ENCODE measurements at regions not wholly inside any gene's neighbourhood (a gene's known extent, or its start where the extent isn't known, plus 50 kb on each side); places are given as distances from the start of the nearest gene placed in this dataset.

GRCh38 chr4:128725405-128726055 is 84.0 kb upstream of the JADE1 start:
- no peak overlapping the region for H2AK5ac ChIP-seq (ENCODE audit: low read depth, low read length)
- no peak overlapping the region for H2BK15ac ChIP-seq (ENCODE audit: low read length)
- no CpG with 5 or more reads among the region's 3 CpGs for WGBS, 2 donors (ENCODE audit: extremely low coverage in 2 of 2, insufficient read length in 2 of 2, insufficient replicate concordance in 1 of 2)
- H3K9ac ChIP-seq (ENCODE audit: low read depth, low read length, poor library complexity): no peak overlapping the region
- H2BK12ac ChIP-seq (ENCODE audit: low read length): no peak overlapping the region
- no peak overlapping the region for H3K14ac ChIP-seq (ENCODE audit: low read length)
- H3K18ac ChIP-seq (ENCODE audit: low read length): peak overlapping the region; percentile 77
- DNase-seq (ENCODE audit: low spot score): no peak
- H3K27ac ChIP-seq (replicated peaks; ENCODE audit: low read length): no peak overlapping the region
- no peak overlapping the region for H2BK120ac ChIP-seq (ENCODE audit: low read depth, low read length)
- no peaks in the 10 kb centered on the region for H3K79me1 ChIP-seq (ENCODE audit: low read depth, low read length)
- H3K27me3 ChIP-seq (ENCODE audit: control insufficient read depth in 3 of 3, insufficient read depth in 3 of 3, low read depth in 1 of 3, low read length in 3 of 3): no peaks in the 10 kb centered on the region
- H4K91ac ChIP-seq (ENCODE audit: low read depth, low read length, poor library complexity): no peak overlapping the region
- peak overlapping the region; percentile 27 for H2AFZ ChIP-seq (ENCODE audit: low read length)
- H3K36me3 ChIP-seq (replicated peaks in 1 of 2; ENCODE audit: control insufficient read depth in 2 of 2, insufficient read depth in 2 of 2, low read length in 2 of 2): no peaks in the 10 kb centered on the region
- no peak overlapping the region for H3K4me3 ChIP-seq (ENCODE audit: low read length in 2 of 2)
- H3K4ac ChIP-seq (ENCODE audit: low read length): no peak overlapping the region
- H3K23ac ChIP-seq (ENCODE audit: low read depth, low read length, poor library complexity): no peak overlapping the region
- no peak overlapping the region for H2BK5ac ChIP-seq (ENCODE audit: low read length)
- H4K8ac ChIP-seq (ENCODE audit: low read depth, low read length): no peak overlapping the region
- no peak overlapping the region for H3K4me2 ChIP-seq (ENCODE audit: insufficient read depth, low read length, poor library complexity, severe bottlenecking)
- H3K9me3 ChIP-seq (replicated peaks in 1 of 2; ENCODE audit: control insufficient read depth in 2 of 2, insufficient read depth in 1 of 2, low read depth in 1 of 2, low read length in 2 of 2): no peaks in the 10 kb centered on the region
- H3K4me1 ChIP-seq (ENCODE audit: control insufficient read depth in 2 of 2, insufficient read depth in 1 of 2, low read depth in 1 of 2, low read length in 2 of 2): peaks cover 4 to 8% of the 10 kb centered on the region in 2 donors

GRCh38 chr4:128722911-128723310 is 86.6 kb upstream of the JADE1 start:
- H3K36me3 ChIP-seq (replicated peaks in 1 of 2; ENCODE audit: control insufficient read depth in 2 of 2, insufficient read depth in 2 of 2, low read length in 2 of 2): no peaks in the 10 kb centered on the region
- H3K79me1 ChIP-seq (ENCODE audit: low read depth, low read length): no peaks in the 10 kb centered on the region
- H3K9me3 ChIP-seq (replicated peaks in 1 of 2; ENCODE audit: control insufficient read depth in 2 of 2, insufficient read depth in 1 of 2, low read depth in 1 of 2, low read length in 2 of 2): no peaks in the 10 kb centered on the region
- no peak overlapping the region for H4K91ac ChIP-seq (ENCODE audit: low read depth, low read length, poor library complexity)
- no peak overlapping the region for H2AFZ ChIP-seq (ENCODE audit: low read length)
- no peak overlapping the region for H3K4me2 ChIP-seq (ENCODE audit: insufficient read depth, low read length, poor library complexity, severe bottlenecking)
- H3K9ac ChIP-seq (ENCODE audit: low read depth, low read length, poor library complexity): no peak overlapping the region
- peak overlapping the region; percentile 32 for H3K27ac ChIP-seq (replicated peaks; ENCODE audit: low read length)
- no peak overlapping the region for H3K4me3 ChIP-seq (ENCODE audit: low read length in 2 of 2)
- no peak overlapping the region for H2BK15ac ChIP-seq (ENCODE audit: low read length)
- no peak overlapping the region for H4K8ac ChIP-seq (ENCODE audit: low read depth, low read length)
- no peak overlapping the region for H2BK5ac ChIP-seq (ENCODE audit: low read length)
- H2BK120ac ChIP-seq (ENCODE audit: low read depth, low read length): no peak overlapping the region
- H3K23ac ChIP-seq (ENCODE audit: low read depth, low read length, poor library complexity): no peak overlapping the region
- peaks cover 4 to 8% of the 10 kb centered on the region in 2 donors for H3K4me1 ChIP-seq (ENCODE audit: control insufficient read depth in 2 of 2, insufficient read depth in 1 of 2, low read depth in 1 of 2, low read length in 2 of 2)
- H2AK5ac ChIP-seq (ENCODE audit: low read depth, low read length): no peak overlapping the region
- no peak for DNase-seq (ENCODE audit: low spot score)
- H3K14ac ChIP-seq (ENCODE audit: low read length): no peak overlapping the region
- no peak overlapping the region for H2BK12ac ChIP-seq (ENCODE audit: low read length)
- no peaks in the 10 kb centered on the region for H3K27me3 ChIP-seq (ENCODE audit: control insufficient read depth in 3 of 3, insufficient read depth in 3 of 3, low read depth in 1 of 3, low read length in 3 of 3)
- no CpG with 5 or more reads among the region's 2 CpGs for WGBS, 2 donors (ENCODE audit: extremely low coverage in 2 of 2, insufficient read length in 2 of 2, insufficient replicate concordance in 1 of 2)
- no peak overlapping the region for H3K18ac ChIP-seq (ENCODE audit: low read length)
- no peak overlapping the region for H3K4ac ChIP-seq (ENCODE audit: low read length)

- no CpG with 5 or more reads among the region's 4 CpGs for WGBS, 2 donors (ENCODE audit: extremely low coverage in 2 of 2, insufficient read length in 2 of 2, insufficient replicate concordance in 1 of 2)
- Histone ChIP-seq H3K4me3 (ENCODE audit: low read length in 2 of 2) (no peak overlapping the region), H3K4me2 (ENCODE audit: insufficient read depth, low read length, poor library complexity, severe bottlenecking) (no peak overlapping the region), H3K14ac (ENCODE audit: low read length) (no peak overlapping the region), H4K8ac (ENCODE audit: low read depth, low read length) (no peak overlapping the region), H3K4me1 (ENCODE audit: control insufficient read depth in 2 of 2, insufficient read depth in 1 of 2, low read depth in 1 of 2, low read length in 2 of 2) (peaks cover 4 to 8% of the 10 kb centered on the region in 2 donors), H2AFZ (ENCODE audit: low read length) (peak overlapping the region; percentile 62), H2AK5ac (ENCODE audit: low read depth, low read length) (no peak overlapping the region), H3K27me3 (ENCODE audit: control insufficient read depth in 3 of 3, insufficient read depth in 3 of 3, low read depth in 1 of 3, low read length in 3 of 3) (peaks cover 0 to 4% (median 0%) of the 10 kb centered on the region in 3 experiments), H3K36me3 (replicated peaks in 1 of 2; ENCODE audit: control insufficient read depth in 2 of 2, insufficient read depth in 2 of 2, low read length in 2 of 2) (no peaks in the 10 kb centered on the region), H3K4ac (ENCODE audit: low read length) (no peak overlapping the region), H2BK5ac (ENCODE audit: low read length) (no peak overlapping the region), H3K23ac (ENCODE audit: low read depth, low read length, poor library complexity) (no peak overlapping the region), H3K27ac (replicated peaks; ENCODE audit: low read length) (no peak overlapping the region), H3K18ac (ENCODE audit: low read length) (no peak overlapping the region), H3K9ac (ENCODE audit: low read depth, low read length, poor library complexity) (no peak overlapping the region), H2BK120ac (ENCODE audit: low read depth, low read length) (no peak overlapping the region), H2BK15ac (ENCODE audit: low read length) (no peak overlapping the region), H2BK12ac (ENCODE audit: low read length) (no peak overlapping the region), H4K91ac (ENCODE audit: low read depth, low read length, poor library complexity) (no peak overlapping the region), H3K79me1 (ENCODE audit: low read depth, low read length) (no peaks in the 10 kb centered on the region), H3K9me3 (replicated peaks in 1 of 2; ENCODE audit: control insufficient read depth in 2 of 2, insufficient read depth in 1 of 2, low read depth in 1 of 2, low read length in 2 of 2) (no peaks in the 10 kb centered on the region)
- DNase-seq (ENCODE audit: low spot score): peak; percentile 36
These were observed 87.6 kb upstream of the JADE1 start for GRCh38 chr4:128721896-128722295.

- no peak overlapping the region for H2BK5ac ChIP-seq (ENCODE audit: low read length)
- H3K4ac ChIP-seq (ENCODE audit: low read length): no peak overlapping the region
- H2BK120ac ChIP-seq (ENCODE audit: low read depth, low read length): no peak overlapping the region
- no peak overlapping the region for H4K91ac ChIP-seq (ENCODE audit: low read depth, low read length, poor library complexity)
- no peak overlapping the region for H2BK12ac ChIP-seq (ENCODE audit: low read length)
- WGBS, 2 donors (ENCODE audit: extremely low coverage in 2 of 2, insufficient read length in 2 of 2, insufficient replicate concordance in 1 of 2): no CpG with 5 or more reads among the region's 4 CpGs
- no peak overlapping the region for H3K23ac ChIP-seq (ENCODE audit: low read depth, low read length, poor library complexity)
- no peak overlapping the region for H2AFZ ChIP-seq (ENCODE audit: low read length)
- H3K9me3 ChIP-seq (replicated peaks in 1 of 2; ENCODE audit: control insufficient read depth in 2 of 2, insufficient read depth in 1 of 2, low read depth in 1 of 2, low read length in 2 of 2): no peaks in the 10 kb centered on the region
- H3K14ac ChIP-seq (ENCODE audit: low read length): no peak overlapping the region
- no peak overlapping the region for H3K4me2 ChIP-seq (ENCODE audit: insufficient read depth, low read length, poor library complexity, severe bottlenecking)
- H3K4me3 ChIP-seq (ENCODE audit: low read length in 2 of 2): no peak overlapping the region
- peaks cover 3 to 5% of the 10 kb centered on the region in 2 donors for H3K4me1 ChIP-seq (ENCODE audit: control insufficient read depth in 2 of 2, insufficient read depth in 1 of 2, low read depth in 1 of 2, low read length in 2 of 2)
- peaks cover 0 to 4% (median 0%) of the 10 kb centered on the region in 3 experiments for H3K27me3 ChIP-seq (ENCODE audit: control insufficient read depth in 3 of 3, insufficient read depth in 3 of 3, low read depth in 1 of 3, low read length in 3 of 3)
- no peaks in the 10 kb centered on the region for H3K36me3 ChIP-seq (replicated peaks in 1 of 2; ENCODE audit: control insufficient read depth in 2 of 2, insufficient read depth in 2 of 2, low read length in 2 of 2)
- no peak overlapping the region for H3K27ac ChIP-seq (replicated peaks; ENCODE audit: low read length)
- DNase-seq (ENCODE audit: low spot score): no peak
- H2AK5ac ChIP-seq (ENCODE audit: low read depth, low read length): no peak overlapping the region
- H3K79me1 ChIP-seq (ENCODE audit: low read depth, low read length): no peaks in the 10 kb centered on the region
- no peak overlapping the region for H3K9ac ChIP-seq (ENCODE audit: low read depth, low read length, poor library complexity)
- no peak overlapping the region for H4K8ac ChIP-seq (ENCODE audit: low read depth, low read length)
- H3K18ac ChIP-seq (ENCODE audit: low read length): no peak overlapping the region
- H2BK15ac ChIP-seq (ENCODE audit: low read length): no peak overlapping the region
These were observed 89.2 kb upstream of the JADE1 start for GRCh38 chr4:128720270-128720669.

Data from neuronal stem cell (in vitro differentiated cells).